GM23338 (cell line): ENCODE measurements at regions not wholly inside any gene's neighbourhood (a gene's known extent, or its start where the extent isn't known, plus 50 kb on each side); places are given as distances from the start of the nearest gene placed in this dataset.

Experiments
- ATAC-seq: fragments of 200-7000 bp; cut with Tn5 transposase; 3 replicates; pipeline ENCODE4 v1.9.1; 2020
- DNase-seq: peaks from one replicate; pipeline ENCODE4 v3.0.0-alpha.2; 2015; ENCODE audit warnings: low spot score
- H2AFZ ChIP-seq: fragments of 200-600 bp; sonication (generic); 2 replicates; pipeline ENCODE4 v1.8.0; 2016; ENCODE audit warnings: antibody characterized with exemption, mild to moderate bottlenecking, moderate library complexity
- H3F3A ChIP-seq: fragments of 200-600 bp; sonication (generic); replicated peaks from 2 replicates; pipeline ENCODE4 v1.8.0; 2017; ENCODE audit warnings: antibody characterized with exemption, mixed run types, low read depth
- H3K27ac ChIP-seq: fragments of 200-600 bp; sonication (generic); 2 replicates; pipeline ENCODE4 v1.6.1; 2016; ENCODE audit warnings: low read depth
- H3K27me3 ChIP-seq: fragments of 200-600 bp; sonication (generic); 2 replicates; pipeline ENCODE4 v1.8.0; 2016; ENCODE audit warnings: mild to moderate bottlenecking, mixed run types, moderate library complexity; ENCODE audit not compliant: insufficient read depth
- H3K36me3 ChIP-seq: fragments of 200-600 bp; sonication (generic); 2 replicates; pipeline ENCODE4 v1.8.0; 2016; ENCODE audit warnings: mild to moderate bottlenecking; ENCODE audit not compliant: insufficient read depth
- H3K4me1 ChIP-seq: fragments of 200-600 bp; sonication (generic); 2 replicates; pipeline ENCODE4 v1.8.0; 2016; ENCODE audit warnings: mild to moderate bottlenecking, moderate library complexity; ENCODE audit not compliant: insufficient read depth
- H3K4me2 ChIP-seq: fragments of 200-600 bp; sonication (generic); 2 replicates; pipeline ENCODE4 v1.7.1; 2017; ENCODE audit warnings: mixed run types
- H3K4me3 ChIP-seq: fragments of 200-600 bp; sonication (generic); 2 replicates; pipeline ENCODE4 v1.6.1; 2016; ENCODE audit warnings: mixed run types
- H3K79me2 ChIP-seq: fragments of 200-600 bp; sonication (generic); replicated peaks from 2 replicates; pipeline ENCODE4 v1.8.0; 2017; ENCODE audit warnings: mild to moderate bottlenecking; ENCODE audit not compliant: insufficient read depth
- H3K9me2 ChIP-seq: fragments of 200-600 bp; sonication (generic); 2 replicates; pipeline ENCODE4 v1.8.0; 2017; ENCODE audit not compliant: insufficient read depth
- H4K20me1 ChIP-seq: fragments of 200-600 bp; sonication (generic); replicated peaks from 2 replicates; pipeline ENCODE4 v1.8.0; 2017; ENCODE audit warnings: mild to moderate bottlenecking; ENCODE audit not compliant: insufficient read depth
- H3K27ac Mint-ChIP-seq: 2 replicates; pipeline ENCODE4 v1.8.0; 2020; ENCODE audit warnings: inconsistent platforms, mild to moderate bottlenecking, moderate library complexity, mixed read lengths
- H3K27me3 Mint-ChIP-seq: 3 replicates; pipeline ENCODE4 v1.8.0; 2022; ENCODE audit warnings: low read depth, mild to moderate bottlenecking, moderate library complexity, mixed read lengths, inconsistent platforms; ENCODE audit not compliant: insufficient read depth, poor library complexity
- H3K36me3 Mint-ChIP-seq: 3 replicates; pipeline ENCODE4 v1.8.0; 2021; ENCODE audit warnings: low read depth, mild to moderate bottlenecking, inconsistent platforms, moderate library complexity, mixed read lengths
- H3K4me1 Mint-ChIP-seq: 3 replicates; pipeline ENCODE4 v1.8.0; 2020; ENCODE audit warnings: mild to moderate bottlenecking, inconsistent platforms, mixed read lengths
- H3K4me3 Mint-ChIP-seq: 3 replicates; pipeline ENCODE4 v1.8.0; 2021; ENCODE audit warnings: moderate library complexity, mild to moderate bottlenecking, inconsistent platforms, mixed read lengths
- H3K9me3 Mint-ChIP-seq: 3 replicates; pipeline ENCODE4 v1.8.0; 2020; ENCODE audit warnings: moderate library complexity, mild to moderate bottlenecking, inconsistent platforms, mixed read lengths
- CREB1 ChIP-seq: fragments of 250-450 bp; sonication (Bioruptor Pico); IDR thresholded peaks from 2 replicates; pipeline ENCODE4 v1.5.0; 2020; ENCODE audit warnings: low read depth, mild to moderate bottlenecking, moderate library complexity
- ETS1 ChIP-seq: IDR thresholded peaks from 2 replicates; pipeline ENCODE4 v1.6.1; 2016; ENCODE audit warnings: antibody characterized with exemption
- EZH2 ChIP-seq: fragments of 200-600 bp; sonication (generic); IDR thresholded peaks from one replicate; pipeline ENCODE4 v1.8.0; 2017; ENCODE audit warnings: antibody characterized with exemption, mild to moderate bottlenecking, low read depth; ENCODE audit not compliant: unreplicated experiment
- EZH2phosphoT487 ChIP-seq: fragments of 200-600 bp; sonication (generic); IDR thresholded peaks from one replicate; pipeline ENCODE4 v1.8.1; 2018; ENCODE audit warnings: antibody characterized with exemption; ENCODE audit not compliant: unreplicated experiment
- JUNB ChIP-seq: IDR thresholded peaks from one replicate; pipeline ENCODE4 v1.6.1; 2016; ENCODE audit warnings: antibody characterized with exemption; ENCODE audit not compliant: unreplicated experiment
- NANOG ChIP-seq: IDR thresholded peaks from 2 replicates; pipeline ENCODE4 v1.6.1; 2016; ENCODE audit warnings: antibody characterized with exemption, borderline replicate concordance
- POLR2AphosphoS5 ChIP-seq: IDR thresholded peaks from 2 replicates; pipeline ENCODE4 v1.6.1; 2016; ENCODE audit warnings: antibody characterized with exemption, low read depth
- STAT1 ChIP-seq: IDR thresholded peaks from one replicate; pipeline ENCODE4 v1.6.1; 2016; ENCODE audit warnings: antibody characterized with exemption; ENCODE audit not compliant: unreplicated experiment
- ZNF114 ChIP-seq: fragments of 250-450 bp; sonication (Bioruptor Pico); IDR thresholded peaks from 2 replicates; pipeline ENCODE4 v1.5.0; 2020; ENCODE audit warnings: mild to moderate bottlenecking, moderate library complexity
- ZNF331 ChIP-seq: fragments of 250-450 bp; sonication (Bioruptor Pico); IDR thresholded peaks from 2 replicates; pipeline ENCODE4 v1.5.0; 2020; ENCODE audit warnings: low read depth, mild to moderate bottlenecking, moderate library complexity
- TF ChIP-seq, protein P1 (sequence below), 2 experiments: fragments of 200-600 bp in 1 of 2; sonication (generic) in 1 of 2; conservative IDR thresholded peaks; 2 replicates each; pipeline versions ENCODE4 v1.5.1 to v1.6.1; 2016 to 2017; ENCODE audit warnings: antibody characterized with exemption in 2 of 2, low read depth in 2 of 2, mild to moderate bottlenecking in 2 of 2, moderate library complexity in 1 of 2
- TF ChIP-seq, protein P2 (sequence below): IDR thresholded peaks from one replicate; pipeline ENCODE4 v1.6.1; 2018; ENCODE audit warnings: antibody characterized with exemption; ENCODE audit not compliant: unreplicated experiment

GRCh38 chr2:64792300-64792699 lies 138.6 kb upstream of the SERTAD2 start (continued):
- TF ChIP-seq EZH2 (no peak), NANOG (no peak), POLR2AphosphoS5 (no peak), STAT1 (no peak), ZNF114 (no peak), ETS1 (no peak), EZH2phosphoT487 (no peak)
- TF ChIP-seq, protein P1, sequence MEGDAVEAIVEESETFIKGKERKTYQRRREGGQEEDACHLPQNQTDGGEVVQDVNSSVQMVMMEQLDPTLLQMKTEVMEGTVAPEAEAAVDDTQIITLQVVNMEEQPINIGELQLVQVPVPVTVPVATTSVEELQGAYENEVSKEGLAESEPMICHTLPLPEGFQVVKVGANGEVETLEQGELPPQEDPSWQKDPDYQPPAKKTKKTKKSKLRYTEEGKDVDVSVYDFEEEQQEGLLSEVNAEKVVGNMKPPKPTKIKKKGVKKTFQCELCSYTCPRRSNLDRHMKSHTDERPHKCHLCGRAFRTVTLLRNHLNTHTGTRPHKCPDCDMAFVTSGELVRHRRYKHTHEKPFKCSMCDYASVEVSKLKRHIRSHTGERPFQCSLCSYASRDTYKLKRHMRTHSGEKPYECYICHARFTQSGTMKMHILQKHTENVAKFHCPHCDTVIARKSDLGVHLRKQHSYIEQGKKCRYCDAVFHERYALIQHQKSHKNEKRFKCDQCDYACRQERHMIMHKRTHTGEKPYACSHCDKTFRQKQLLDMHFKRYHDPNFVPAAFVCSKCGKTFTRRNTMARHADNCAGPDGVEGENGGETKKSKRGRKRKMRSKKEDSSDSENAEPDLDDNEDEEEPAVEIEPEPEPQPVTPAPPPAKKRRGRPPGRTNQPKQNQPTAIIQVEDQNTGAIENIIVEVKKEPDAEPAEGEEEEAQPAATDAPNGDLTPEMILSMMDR (conservative IDR thresholded peaks at IDR 0.05; ENCODE audit: low read depth in 2 of 2) = no peak
- TF ChIP-seq, protein P2, sequence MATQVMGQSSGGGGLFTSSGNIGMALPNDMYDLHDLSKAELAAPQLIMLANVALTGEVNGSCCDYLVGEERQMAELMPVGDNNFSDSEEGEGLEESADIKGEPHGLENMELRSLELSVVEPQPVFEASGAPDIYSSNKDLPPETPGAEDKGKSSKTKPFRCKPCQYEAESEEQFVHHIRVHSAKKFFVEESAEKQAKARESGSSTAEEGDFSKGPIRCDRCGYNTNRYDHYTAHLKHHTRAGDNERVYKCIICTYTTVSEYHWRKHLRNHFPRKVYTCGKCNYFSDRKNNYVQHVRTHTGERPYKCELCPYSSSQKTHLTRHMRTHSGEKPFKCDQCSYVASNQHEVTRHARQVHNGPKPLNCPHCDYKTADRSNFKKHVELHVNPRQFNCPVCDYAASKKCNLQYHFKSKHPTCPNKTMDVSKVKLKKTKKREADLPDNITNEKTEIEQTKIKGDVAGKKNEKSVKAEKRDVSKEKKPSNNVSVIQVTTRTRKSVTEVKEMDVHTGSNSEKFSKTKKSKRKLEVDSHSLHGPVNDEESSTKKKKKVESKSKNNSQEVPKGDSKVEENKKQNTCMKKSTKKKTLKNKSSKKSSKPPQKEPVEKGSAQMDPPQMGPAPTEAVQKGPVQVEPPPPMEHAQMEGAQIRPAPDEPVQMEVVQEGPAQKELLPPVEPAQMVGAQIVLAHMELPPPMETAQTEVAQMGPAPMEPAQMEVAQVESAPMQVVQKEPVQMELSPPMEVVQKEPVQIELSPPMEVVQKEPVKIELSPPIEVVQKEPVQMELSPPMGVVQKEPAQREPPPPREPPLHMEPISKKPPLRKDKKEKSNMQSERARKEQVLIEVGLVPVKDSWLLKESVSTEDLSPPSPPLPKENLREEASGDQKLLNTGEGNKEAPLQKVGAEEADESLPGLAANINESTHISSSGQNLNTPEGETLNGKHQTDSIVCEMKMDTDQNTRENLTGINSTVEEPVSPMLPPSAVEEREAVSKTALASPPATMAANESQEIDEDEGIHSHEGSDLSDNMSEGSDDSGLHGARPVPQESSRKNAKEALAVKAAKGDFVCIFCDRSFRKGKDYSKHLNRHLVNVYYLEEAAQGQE = no peak

- DNase-seq = no peak
- H3F3A ChIP-seq = no peaks in the 10 kb centered on the region
- H3K4me3 Mint-ChIP-seq = no peak overlapping the region
- H3K4me2 ChIP-seq = no peak overlapping the region
- H3K27me3 ChIP-seq = no peaks in the 10 kb centered on the region
- no peak overlapping the region for H3K27ac Mint-ChIP-seq
- H3K36me3 Mint-ChIP-seq = no peaks in the 10 kb centered on the region
- no peaks in the 10 kb centered on the region for H3K9me3 Mint-ChIP-seq
- no peak overlapping the region for H2AFZ ChIP-seq
- H3K4me1 ChIP-seq = peaks cover 9% of the 10 kb centered on the region; the same call in 1 of the 2 replicates
- no peak overlapping the region for H3K4me3 ChIP-seq
- no peak overlapping the region for H3K27ac ChIP-seq
- no peaks in the 10 kb centered on the region for H3K36me3 ChIP-seq
- peaks cover 14% of the 10 kb centered on the region for H3K4me1 Mint-ChIP-seq
- no peak for ATAC-seq
- H4K20me1 ChIP-seq = no peaks in the 10 kb centered on the region
- H3K27me3 Mint-ChIP-seq = no peaks in the 10 kb centered on the region
- H3K79me2 ChIP-seq = no peaks in the 10 kb centered on the region
- H3K9me2 ChIP-seq = peaks cover 6% of the 10 kb centered on the region; the same call in 1 of the 2 replicates
- TF ChIP-seq POLR2AphosphoS5 (no peak), NANOG (no peak), STAT1 (no peak), ETS1 (no peak), CREB1 (CRISPR knock-in tag) (no peak), JUNB (no peak), ZNF331 (CRISPR knock-in tag) (no peak), EZH2phosphoT487 (no peak), EZH2 (no peak), ZNF114 (no peak)
- TF ChIP-seq, protein P1 (conservative IDR thresholded peaks at IDR 0.05; ENCODE audit: low read depth in 2 of 2) = no peak
- TF ChIP-seq, protein P2 = no peak
Observed at GRCh38 chr2:64792995-64793639, 139.4 kb upstream of the SERTAD2 start.
